Spleen (tissue), 11 donors: ENCODE measurements at regions not wholly inside any gene's neighbourhood (a gene's known extent, or its start where the extent isn't known, plus 50 kb on each side); places are given as distances from the start of the nearest gene placed in this dataset.

ENCODE experiments used
- DNase-seq: peaks from one replicate; pipeline ENCODE4 v3.0.0-alpha.2; 2020
- H3K27ac ChIP-seq, 8 donors: fragments of 200-600 bp; sonication (generic) in 7 of 8; 1 replicate in 4 of 8; 2 replicates in 4 of 8; pipeline versions ENCODE4 v1.5.0 to v1.8.0; 2016 to 2021; ENCODE audit warnings: inconsistent platforms in 4 of 8, mild to moderate bottlenecking in 4 of 8, moderate library complexity in 1 of 8
- H3K27me3 ChIP-seq, 7 donors: fragments of 200-600 bp; sonication (generic) in 6 of 7; replicated peaks in 1 of 7; 1 replicate in 4 of 7; 2 replicates in 3 of 7; pipeline versions ENCODE4 v1.5.0 to v1.8.0; 2016 to 2021; ENCODE audit warnings: inconsistent platforms in 3 of 7, mild to moderate bottlenecking in 1 of 7
- H3K36me3 ChIP-seq, 6 donors: fragments of 200-600 bp; sonication (generic) in 5 of 6; 1 replicate in 4 of 6; 2 replicates in 2 of 6; pipeline versions ENCODE4 v1.5.0 to v1.8.0; 2016 to 2021; ENCODE audit warnings: inconsistent platforms in 2 of 6
- H3K4me1 ChIP-seq, 6 donors: fragments of 200-600 bp; sonication (generic) in 5 of 6; 1 replicate in 3 of 6; 2 replicates in 3 of 6; pipeline versions ENCODE4 v1.5.0 to v1.8.0; 2016 to 2021; ENCODE audit warnings: inconsistent platforms in 3 of 6
- H3K4me3 ChIP-seq, 8 donors: fragments of 200-600 bp; sonication (generic) in 7 of 8; 1 replicate in 4 of 8; 2 replicates in 4 of 8; pipeline versions ENCODE4 v1.5.0 to v1.8.0; 2016 to 2021; ENCODE audit warnings: inconsistent platforms in 4 of 8, mild to moderate bottlenecking in 4 of 8, moderate library complexity in 2 of 8
- H3K9me3 ChIP-seq, 8 donors: fragments of 200-600 bp; sonication (generic) in 7 of 8; 1 replicate in 4 of 8; 2 replicates in 4 of 8; pipeline versions ENCODE4 v1.5.0 to v1.8.0; 2016 to 2021; ENCODE audit warnings: inconsistent platforms in 4 of 8
- CTCF ChIP-seq, 11 experiments: fragments of 200-600 bp in 7 of 11; fragments of 450-650 bp in 4 of 11; sonication (generic) in 4 of 11; IDR thresholded peaks in 8 of 11; conservative IDR thresholded peaks in 3 of 11; 1 replicate in 7 of 11; 2 replicates in 4 of 11; pipeline versions ENCODE4 v1.4.0 to v1.8.0; 2016 to 2021; ENCODE audit warnings: antibody characterized with exemption in 11 of 11, inconsistent platforms in 4 of 11, mild to moderate bottlenecking in 1 of 11
- POLR2A ChIP-seq, 3 donors: fragments of 450-650 bp; IDR thresholded peaks; one replicate each; pipeline ENCODE4 v1.5.1; 2017; ENCODE audit warnings: antibody characterized with exemption in 3 of 3, mild to moderate bottlenecking in 1 of 3
- POLR2AphosphoS5 ChIP-seq, 3 donors: sonication (generic); formaldehyde crosslinking; IDR thresholded peaks; one replicate each; pipeline ENCODE4 v1.5.1; 2017; ENCODE audit warnings: antibody characterized with exemption in 3 of 3
- WGBS, 5 donors: extraction: QIAGEN DNeasy Blood & Tissue Kit in 3 of 5; methylation state at CpG; one replicate each; pipeline versions ENCODE4 v1.1.5 to v1.1.7; 2013 to 2018; 5-methylcytosine and 5-hydroxymethylcytosine counted together
- intact Hi-C: fragments of 100-400 bp; cut with DNase I; formaldehyde crosslinking; loops from one replicate; pipeline ENCODE4 v1.15.0; 2023; ENCODE audit warnings: low total_unique reads
- donor health status: healthy with polysubstance abuse.
- donor health status: DM: no; HTN: no; CAD: no; lungs with moderate emphysema.
- donor health status: DM: no; HTN: no; CAD: no.
- donor health status: Bipolar disorder and iron deficiency.
- donor health status: healthy.
- donor health status: DM: no; HTN: no; CAD: no.
- donor health status: DM: yes; HTN: yes; CAD: no.

GRCh38 chr2:129014432-129014831 is 695.8 kb upstream of the HS6ST1 start:
- intact Hi-C loops: no loop called here
- no peaks in the 10 kb centered on the region for H3K9me3 ChIP-seq
- TF ChIP-seq POLR2AphosphoS5 (IDR thresholded peaks at IDR 0.05): no peak
- no peak for TF ChIP-seq POLR2A (IDR thresholded peaks at IDR 0.05)
- no peak for TF ChIP-seq CTCF (IDR thresholded peaks at IDR 0.05 in 8 of 11, conservative IDR thresholded peaks at IDR 0.05 in 3 of 11)
- WGBS, 5 donors: 55 to 68% (median 61%) methylated on average over 2 of the region's 2 CpGs
- no peaks in the 10 kb centered on the region for H3K4me1 ChIP-seq
- H3K4me3 ChIP-seq: no peak overlapping the region
- H3K27ac ChIP-seq: no peak overlapping the region
- no peaks in the 10 kb centered on the region for H3K36me3 ChIP-seq
- DNase-seq: no peak
- no peaks in the 10 kb centered on the region for H3K27me3 ChIP-seq

GRCh38 chr2:129015397-129016285 is 697.0 kb upstream of the HS6ST1 start:
- TF ChIP-seq POLR2A (IDR thresholded peaks at IDR 0.05) (no peak), CTCF (IDR thresholded peaks at IDR 0.05 in 8 of 11, conservative IDR thresholded peaks at IDR 0.05 in 3 of 11) (no peak), POLR2AphosphoS5 (IDR thresholded peaks at IDR 0.05) (no peak)
- Histone ChIP-seq H3K4me3 (no peak overlapping the region), H3K36me3 (no peaks in the 10 kb centered on the region), H3K27me3 (no peaks in the 10 kb centered on the region), H3K9me3 (no peaks in the 10 kb centered on the region), H3K4me1 (no peaks in the 10 kb centered on the region), H3K27ac (no peak overlapping the region)
- 80 to 87% (median 85%) methylated on average over 9 of the region's 9 CpGs for WGBS, 5 donors
- intact Hi-C loops: no loop called here
- DNase-seq: no peak

- H3K27ac ChIP-seq: no peak overlapping the region
- 84 to 96% (median 88%) methylated on average over 4 of the region's 4 CpGs for WGBS, 5 donors
- no peaks in the 10 kb centered on the region for H3K9me3 ChIP-seq
- TF ChIP-seq CTCF (IDR thresholded peaks at IDR 0.05 in 8 of 11, conservative IDR thresholded peaks at IDR 0.05 in 3 of 11) (no peak), POLR2A (IDR thresholded peaks at IDR 0.05) (no peak), POLR2AphosphoS5 (IDR thresholded peaks at IDR 0.05) (no peak)
- H3K4me3 ChIP-seq: no peak overlapping the region
- intact Hi-C loops: no loop called here
- no peaks in the 10 kb centered on the region for H3K36me3 ChIP-seq
- H3K4me1 ChIP-seq: no peaks in the 10 kb centered on the region
- no peak for DNase-seq
- H3K27me3 ChIP-seq: no peaks in the 10 kb centered on the region
Measured at GRCh38 chr2:129016972-129017371, 698.3 kb upstream of the HS6ST1 start.

GRCh38 chr2:129024796-129025195 is 706.1 kb upstream of the HS6ST1 start:
- WGBS, 5 donors: 56 to 76% (median 73%) methylated on average over 2 of the region's 2 CpGs
- Histone ChIP-seq H3K27me3 (peaks cover 0 to 20% (median 0%) of the 10 kb centered on the region in 7 donors), H3K4me3 (no peak overlapping the region), H3K9me3 (peaks cover 0 to 7% (median 0%) of the 10 kb centered on the region in 8 donors), H3K27ac (no peak overlapping the region), H3K4me1 (no peaks in the 10 kb centered on the region), H3K36me3 (no peaks in the 10 kb centered on the region)
- TF ChIP-seq POLR2AphosphoS5 (IDR thresholded peaks at IDR 0.05): no peak
- no peak for TF ChIP-seq POLR2A (IDR thresholded peaks at IDR 0.05)
- TF ChIP-seq CTCF (IDR thresholded peaks at IDR 0.05 in 8 of 11, conservative IDR thresholded peaks at IDR 0.05 in 3 of 11): no peak
- intact Hi-C loops: no loop called here
- no peak for DNase-seq
